ENCODE measurements at regions not wholly inside any gene's neighbourhood (a gene's known extent, or its start where the extent isn't known, plus 50 kb on each side); places are given as distances from the start of the nearest gene placed in this dataset.

DNA sequence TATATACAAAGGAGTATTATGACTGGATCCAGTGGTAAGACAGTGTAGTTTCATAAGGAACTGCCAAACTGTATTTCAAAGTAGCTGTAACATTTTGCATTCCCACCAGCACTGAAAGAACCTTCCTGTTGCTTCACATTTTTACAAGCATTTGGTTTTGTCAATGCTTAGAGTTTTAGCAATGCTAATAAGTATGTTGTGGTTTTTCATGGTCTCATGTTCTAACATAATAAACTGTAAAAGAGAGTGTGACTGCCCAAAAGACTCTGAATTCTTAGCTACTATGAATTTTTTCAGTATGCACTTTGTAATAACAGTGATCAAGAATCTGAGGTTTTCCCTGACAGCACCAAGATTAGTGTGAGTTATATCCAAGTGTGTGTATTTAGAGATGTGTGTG lies 604.2 kb downstream of the XIRP2 start:
- no peak for DNase-seq

DNA sequence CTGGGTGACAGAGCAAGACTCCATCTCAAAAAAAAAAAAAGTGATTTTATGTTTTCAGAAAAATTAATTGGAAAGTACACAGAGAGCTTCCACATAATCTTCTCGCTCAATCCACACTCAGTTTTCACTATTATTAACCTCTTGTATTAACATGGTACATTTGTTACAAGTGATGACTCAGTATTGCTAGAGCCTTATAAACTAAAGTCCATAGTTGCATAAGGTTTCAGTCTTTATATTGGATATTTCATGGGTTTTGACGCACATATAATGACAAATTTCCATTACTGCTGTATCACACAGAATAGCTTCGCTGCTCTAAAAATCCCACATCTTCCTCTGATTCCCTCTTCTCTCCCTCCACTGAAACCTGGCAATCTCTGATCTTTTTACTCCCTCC lies 603.5 kb downstream of the XIRP2 start:
- DNase-seq = no peak

DNA sequence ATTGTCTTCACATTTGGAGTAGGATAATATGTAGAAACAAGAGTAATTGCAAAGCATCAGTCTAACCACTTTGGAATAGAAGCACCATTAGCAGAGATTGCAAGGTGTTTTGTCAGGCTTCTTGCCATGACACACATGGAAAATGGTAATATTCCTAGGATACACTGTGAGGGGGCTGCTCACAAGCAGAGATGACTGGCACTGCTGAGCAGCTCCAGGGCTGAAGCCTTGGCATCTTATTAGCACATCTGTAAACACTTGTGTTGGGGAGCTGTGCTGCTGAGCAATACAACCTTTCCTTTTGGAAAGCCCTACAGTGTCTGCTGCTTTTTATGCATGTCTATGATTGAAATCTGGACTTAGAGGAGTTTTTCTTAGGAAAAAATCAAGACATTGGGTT lies 602.2 kb downstream of the XIRP2 start:
- no peak for DNase-seq

DNA sequence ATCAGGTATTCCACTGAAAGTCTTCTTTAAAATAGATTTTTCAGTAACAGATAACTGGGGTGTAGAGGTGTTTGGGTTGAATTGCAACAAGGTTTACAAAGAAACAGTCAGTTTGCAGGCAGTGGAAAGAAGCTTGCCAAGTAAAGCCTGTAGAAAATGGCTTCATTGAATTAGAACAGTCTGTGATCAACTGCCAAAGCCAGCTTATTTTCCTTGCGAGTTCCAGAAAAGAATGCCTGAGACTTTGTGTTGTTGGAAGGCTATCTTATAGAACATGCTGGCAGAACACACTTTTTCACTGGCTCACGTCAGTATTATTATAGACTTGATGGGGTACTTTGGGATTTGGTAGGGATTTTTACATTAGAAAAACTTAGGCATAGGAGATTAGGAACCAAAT lies 601.0 kb downstream of the XIRP2 start:
- DNase-seq = no peak

DNA sequence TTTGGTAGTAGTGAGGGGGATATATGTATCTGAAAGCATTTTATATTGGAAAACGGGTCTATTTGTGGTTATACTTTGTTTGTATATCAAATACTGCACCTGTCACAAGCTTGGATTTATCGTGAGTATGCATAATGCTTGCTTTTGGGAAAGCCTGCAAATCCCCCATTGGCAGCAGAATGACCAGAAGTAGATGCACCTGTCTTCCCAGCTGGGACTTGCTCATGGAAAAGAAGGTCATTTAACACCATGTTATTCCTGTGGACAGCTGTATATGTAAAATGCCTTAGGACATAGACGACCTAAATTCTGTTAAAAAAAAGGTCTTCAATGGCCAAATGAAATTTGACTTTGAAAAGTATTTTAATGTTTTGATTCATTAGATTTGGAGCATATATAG lies 599.4 kb downstream of the XIRP2 start:
- no peak for DNase-seq

DNA sequence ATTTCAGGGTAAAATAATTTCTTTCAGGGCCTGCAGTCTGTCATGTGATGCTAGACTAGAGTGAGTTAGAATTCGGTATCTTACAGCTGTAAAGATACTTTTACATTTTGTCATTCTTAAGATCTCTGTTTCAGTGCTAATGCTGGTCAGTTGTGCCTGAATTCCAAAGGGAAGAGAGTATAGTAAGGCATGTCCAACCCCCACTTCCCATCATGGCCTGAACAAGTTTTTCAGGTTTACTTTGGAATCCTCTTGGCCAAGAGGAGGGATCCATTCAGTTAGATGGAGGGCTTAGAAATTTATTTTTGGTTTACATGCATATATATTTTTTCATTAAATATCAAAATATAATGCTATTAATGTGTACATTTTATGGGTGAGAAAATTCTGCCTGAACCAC lies 596.6 kb downstream of the XIRP2 start:
- no peak for DNase-seq

DNA sequence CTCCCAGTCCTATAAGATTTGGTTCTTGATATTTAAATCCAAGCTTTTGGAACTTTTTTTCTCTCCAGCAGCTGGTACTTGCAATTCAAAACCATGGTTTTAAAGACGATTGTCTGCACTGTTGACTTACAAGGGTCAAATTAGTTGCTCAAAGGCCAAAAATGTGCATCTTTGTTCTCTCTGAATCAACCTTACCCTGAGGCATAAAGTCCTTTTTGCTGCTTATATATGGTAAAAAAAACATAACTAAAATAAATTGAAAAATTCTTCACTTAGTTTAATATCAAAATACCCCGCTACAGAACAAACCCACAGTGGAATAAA lies 592.7 kb downstream of the XIRP2 start:
- DNase-seq = no peak

DNA sequence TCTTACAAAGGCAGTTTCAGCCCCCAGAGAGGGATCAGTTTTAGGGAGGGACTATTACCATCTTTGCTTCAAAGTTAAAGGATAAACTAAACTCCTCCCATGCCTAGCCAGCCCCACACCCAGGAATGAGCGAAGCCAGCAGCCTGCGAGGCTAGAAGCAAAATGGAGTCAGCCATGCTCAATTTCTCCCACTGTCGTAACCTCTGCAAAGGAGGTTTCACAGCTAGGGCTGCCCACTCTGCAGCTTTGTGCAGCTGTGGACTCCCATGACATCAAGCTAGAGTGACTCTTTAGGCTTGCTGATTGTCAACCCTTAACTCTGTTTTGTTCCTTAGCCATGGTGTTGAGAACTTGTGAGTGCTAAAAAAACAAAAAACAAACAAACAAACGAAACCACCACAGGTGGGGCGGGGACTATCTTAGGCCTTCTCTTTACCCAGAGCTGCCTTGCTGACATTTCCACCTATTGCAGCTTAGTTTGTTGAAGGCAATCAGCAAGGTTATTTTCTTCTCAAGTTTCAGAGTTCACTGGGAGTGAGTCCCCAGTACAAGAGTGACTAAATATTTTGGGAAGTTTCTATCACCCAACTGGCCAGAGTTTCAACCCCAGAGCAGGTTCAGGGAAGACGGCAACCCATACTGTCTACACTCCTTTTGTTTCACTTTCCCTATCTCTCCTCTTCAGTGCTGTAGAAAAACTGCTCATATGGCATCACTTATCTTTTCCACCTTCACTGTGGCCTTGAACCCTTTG lies 592.1 kb downstream of the XIRP2 start:
- no peak for DNase-seq

DNA sequence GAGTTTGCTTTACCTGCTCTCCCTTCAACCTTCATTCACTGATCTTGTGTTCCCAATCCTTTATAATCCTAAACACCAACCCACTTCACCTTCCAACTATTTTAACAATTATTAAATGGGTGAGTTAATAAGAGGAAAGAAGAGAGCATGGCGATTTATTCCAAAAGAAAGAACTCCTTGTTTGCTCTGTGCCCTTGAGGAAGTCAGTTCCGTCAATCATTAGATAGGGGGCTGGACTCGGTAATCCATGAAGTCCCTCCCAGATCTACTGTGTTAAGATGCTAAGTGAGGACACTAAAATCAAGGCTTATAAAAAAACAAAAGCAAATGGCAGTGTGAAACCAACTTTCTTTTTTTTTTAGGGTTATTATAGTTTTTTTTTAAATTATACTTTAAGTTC lies 589.9 kb downstream of the XIRP2 start:
- DNase-seq = no peak

DNA sequence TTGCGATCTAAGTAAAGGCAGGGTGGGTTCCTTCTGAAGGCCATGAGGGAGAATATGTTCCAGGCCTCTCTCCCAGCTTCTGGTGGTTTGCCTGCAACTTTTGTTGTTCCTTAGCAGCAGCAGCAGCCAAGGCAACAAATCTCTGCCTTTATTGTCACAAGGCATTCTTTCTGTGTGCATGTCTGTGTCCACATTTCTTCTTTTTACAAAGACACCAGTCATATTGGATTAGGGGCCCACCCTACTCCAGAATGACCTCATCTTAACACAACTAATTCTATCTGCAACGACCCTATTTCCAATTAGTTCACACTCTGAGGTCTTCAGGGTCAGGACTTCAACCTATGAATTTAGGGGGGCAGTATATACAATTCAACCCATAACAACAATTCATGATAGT lies 587.5 kb downstream of the XIRP2 start:
- DNase-seq = no peak

DNA sequence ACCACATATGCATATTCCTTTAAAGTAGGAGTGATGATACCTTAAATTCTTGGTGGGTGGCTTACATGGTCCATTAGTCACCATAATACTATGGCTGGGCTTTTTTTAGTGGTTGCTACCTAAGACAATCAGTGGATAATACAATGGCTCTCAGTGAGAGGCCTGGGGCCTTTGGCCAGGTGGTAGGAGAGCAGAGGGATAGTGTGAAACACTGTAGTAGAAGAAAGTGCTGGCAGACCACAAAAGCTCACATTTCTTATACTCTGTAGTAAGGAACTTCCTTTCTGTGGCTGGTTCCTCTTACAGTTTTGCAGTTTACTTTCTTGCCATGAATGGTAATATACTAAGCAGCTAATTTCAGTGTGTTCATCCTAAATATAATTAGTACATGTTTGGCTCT lies 583.5 kb downstream of the XIRP2 start:
- DNase-seq = no peak

DNA sequence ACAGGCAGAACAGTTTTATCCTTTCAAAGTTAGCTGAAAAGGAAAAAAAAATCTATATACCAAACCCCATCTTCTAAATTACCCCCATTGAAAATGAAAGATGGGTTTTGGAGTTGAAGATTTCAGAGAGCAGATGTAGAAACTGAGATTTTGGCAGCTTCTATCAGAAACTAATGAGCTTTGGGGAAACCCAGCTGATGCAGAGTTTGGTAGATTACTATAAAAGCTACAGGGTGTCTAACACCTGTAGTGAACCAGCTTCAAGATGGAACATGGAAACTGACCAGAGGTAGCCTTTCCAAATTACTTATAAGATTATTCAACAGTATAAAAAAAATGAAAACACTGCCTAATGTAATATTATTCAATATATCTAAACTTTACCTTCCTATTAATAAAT lies 583.1 kb downstream of the XIRP2 start:
- DNase-seq = no peak

DNA sequence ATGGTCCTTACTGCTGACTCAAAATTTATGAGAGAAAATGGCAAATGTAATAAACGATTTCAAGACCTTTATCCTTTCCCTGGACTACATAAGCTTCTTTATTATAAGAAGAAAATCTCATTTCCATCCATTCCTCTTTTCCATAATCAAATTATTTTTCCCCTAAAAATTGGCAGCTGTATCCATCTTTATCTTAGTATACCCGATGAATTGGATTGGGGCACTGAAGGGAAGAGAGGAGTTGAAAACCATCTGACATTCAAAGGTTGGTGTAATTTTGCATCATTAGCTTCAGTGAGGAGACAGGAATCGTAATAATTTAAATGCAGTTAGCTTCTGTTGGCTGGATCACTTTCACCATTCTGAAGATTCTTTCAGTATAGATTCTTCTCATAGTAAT lies 574.1 kb downstream of the XIRP2 start:
- DNase-seq = no peak

DNA sequence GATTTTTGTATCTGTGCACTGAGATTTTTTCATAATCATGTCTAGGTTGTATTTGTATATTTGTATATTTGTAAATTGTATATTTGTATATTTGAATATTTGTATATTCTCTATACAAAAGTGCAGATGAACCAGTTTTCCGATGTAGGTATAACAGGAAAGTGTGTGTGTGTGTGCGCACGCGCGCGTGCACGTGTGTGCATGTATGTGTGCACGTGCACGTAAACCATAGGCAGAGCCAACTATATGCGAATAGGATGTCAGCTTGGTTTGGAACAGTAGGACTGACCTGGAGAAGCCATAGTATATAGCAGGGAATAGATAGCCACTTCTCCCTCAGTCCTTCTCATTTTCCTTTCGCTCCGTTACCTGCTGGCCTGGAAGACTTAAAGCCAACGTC lies 565.8 kb downstream of the XIRP2 start:
- no peak for DNase-seq

DNA sequence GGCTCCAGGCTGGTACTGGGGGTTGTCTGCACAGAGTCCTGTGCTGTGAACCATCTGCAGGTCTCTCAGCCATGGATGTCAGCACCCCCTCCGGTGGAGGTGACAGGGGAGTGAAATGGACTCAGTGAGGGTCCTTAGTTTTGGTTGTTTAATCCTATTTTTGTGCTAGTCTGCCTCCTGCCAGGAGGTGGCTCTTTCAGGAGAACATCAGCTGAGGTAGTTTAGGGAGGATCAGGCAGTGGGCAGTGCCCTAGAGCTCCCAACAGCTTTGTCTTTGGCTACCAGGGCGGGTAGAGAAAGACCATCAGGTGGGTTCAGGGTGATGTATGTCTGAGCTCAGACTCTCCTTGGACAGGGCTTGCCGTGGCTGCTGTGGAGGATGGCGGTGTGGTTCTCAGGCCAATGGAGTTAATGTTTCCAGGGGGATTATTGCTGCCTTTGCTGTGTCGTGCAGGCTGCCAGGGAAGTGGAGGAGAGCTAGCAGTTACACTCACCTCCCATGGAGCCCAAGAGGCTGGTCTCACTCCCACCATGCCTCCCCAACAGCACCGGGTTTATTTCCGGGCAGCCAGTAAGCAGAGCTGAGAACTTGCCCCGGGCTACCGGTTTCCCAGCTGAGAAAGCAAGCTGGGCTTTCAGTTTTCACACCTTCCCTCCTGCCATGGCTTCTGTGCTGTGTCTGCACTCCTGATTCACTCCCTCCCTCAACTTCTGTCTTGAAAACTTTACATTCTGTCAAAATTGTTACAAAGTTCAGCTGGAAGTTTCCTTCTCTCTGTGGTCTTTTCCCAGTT lies 563.4 kb downstream of the XIRP2 start:
- no peak for DNase-seq

DNA sequence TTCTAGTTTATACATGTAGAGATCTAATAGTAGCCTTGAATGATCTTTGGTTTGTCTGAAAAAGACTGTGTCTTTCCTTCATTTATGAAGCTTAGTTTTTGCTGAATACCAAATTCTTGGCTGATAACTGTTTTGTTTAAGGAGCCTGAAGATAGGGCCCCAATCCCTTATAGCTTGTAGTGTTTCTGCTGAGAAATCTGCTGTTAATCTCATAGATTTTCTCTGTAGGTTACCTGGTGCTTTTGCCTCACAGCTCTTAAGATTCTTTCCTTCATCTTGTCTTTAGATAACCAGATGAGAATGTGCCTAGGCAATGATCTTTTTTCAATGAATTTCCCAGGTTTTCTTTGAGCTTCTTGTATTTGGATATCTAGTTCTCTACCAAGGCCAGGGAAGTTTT lies 562.1 kb downstream of the XIRP2 start:
- no peak for DNase-seq

DNA sequence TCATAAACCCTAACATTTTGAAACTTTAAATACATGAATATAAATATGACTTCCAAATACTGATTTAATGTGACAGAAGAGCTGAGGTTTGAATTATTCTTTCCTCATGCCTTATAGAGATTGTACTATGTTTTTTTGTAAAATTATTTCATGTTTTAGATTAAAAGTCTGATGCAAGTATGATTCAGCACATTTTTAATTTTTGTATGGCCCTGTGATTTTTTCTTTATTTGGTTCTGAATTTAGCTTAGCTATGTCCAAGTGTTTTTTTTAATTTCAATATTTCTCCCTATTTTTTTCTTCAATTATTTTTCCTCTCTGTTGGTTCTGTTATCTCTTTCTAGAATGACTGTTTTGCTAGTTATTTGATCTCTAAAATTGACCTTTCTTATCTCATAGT lies 552.1 kb downstream of the XIRP2 start:
- DNase-seq = no peak

DNA sequence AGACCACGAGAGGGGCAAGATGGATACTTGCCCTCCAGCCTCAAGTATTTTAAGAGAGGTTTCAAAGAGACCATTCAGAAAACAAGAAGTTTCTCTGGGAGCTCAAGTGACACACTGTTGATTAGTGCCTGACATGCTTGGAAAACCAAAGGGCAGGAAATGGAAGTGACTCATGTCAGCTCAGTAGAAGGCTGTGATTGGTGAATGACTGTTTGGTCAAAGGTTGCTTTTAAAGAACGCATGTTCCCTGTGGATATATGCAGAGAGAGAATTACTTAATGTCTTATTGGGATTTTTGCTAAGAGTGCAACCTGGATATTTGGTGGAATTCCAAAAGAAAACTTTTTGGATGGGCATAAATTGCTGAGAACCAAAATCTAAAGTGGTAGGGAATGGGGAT lies 549.9 kb downstream of the XIRP2 start:
- peak; percentile 76 for DNase-seq

DNA sequence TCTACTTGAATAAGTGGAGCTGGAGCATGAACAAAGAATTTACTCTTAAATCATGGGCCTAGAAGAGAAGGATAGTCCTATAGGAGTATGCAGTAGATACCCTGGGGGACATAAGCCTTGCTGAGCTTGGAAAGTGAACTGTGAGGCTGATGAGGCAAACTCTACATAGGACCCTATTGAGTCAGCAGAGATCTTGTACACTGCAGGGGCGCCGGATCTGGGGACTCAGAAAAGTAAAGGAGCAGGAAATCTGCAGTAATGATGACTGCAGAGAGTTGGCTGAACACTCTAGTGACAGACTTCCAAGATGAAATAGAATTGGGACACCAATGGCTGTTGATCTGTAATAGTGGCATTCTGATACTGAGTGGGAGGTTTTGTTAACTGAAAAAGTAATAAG lies 543.7 kb downstream of the XIRP2 start:
- DNase-seq = no peak

DNA sequence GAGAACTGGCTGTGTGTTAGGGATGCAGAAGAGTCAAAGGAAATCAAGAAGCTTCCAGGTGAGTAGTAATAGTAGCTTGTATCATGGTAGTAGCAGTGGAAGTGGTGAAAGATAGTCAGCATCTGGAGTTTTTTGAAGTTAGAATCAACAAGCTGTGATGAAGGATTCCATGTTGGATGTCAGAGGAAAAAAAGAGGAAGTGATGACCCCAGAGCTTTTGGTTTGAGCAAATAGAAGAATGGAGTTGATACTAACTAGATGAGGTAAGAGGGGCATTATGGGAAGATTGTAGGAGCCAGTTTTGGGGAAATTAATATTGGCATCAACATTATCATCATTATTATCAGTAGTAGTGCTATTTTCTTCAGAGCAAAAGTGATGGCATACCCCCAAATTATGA lies 542.2 kb downstream of the XIRP2 start:
- DNase-seq = no peak

DNA sequence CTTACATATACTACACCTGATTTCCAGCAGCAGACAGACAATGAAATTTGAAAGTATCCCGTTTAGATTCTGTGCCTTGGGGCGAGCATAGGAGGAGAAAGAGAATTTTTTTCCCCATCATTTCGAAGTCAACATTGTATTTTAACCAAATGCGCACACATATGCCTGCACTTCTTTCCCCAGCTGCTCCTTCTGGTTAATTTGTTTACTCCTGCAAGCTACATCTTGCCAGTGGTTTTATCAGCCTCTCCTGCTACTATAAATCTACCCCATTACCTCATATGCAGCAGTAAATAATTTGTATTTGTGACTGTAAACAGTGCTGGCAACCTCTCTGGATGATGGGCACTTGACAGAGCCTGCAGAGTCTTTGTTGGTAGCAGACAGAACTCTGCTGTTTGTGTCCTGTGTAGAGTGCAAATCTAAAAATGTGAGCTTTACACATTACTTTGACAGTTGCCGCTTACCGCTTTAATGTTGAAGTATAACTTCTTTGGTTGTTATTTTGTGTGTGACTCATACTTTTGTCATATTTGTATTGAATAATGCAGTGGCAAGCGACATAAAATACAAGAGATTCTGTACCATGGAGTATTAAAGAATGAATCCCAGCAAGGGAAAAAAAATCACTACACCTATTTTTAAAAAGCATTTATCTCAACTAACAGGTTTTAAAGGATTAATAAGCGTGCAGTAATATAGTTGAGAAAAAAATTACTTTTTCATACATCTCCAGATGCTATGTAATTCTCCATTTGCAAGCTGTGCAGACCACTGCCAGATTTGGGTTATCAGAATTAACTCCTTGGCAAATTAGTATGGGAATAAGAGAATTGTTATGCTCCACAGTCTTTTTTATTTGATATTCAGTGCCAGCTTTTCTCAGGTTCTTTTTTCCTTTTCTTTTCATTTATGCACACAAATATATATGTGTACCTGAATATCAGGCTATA lies 536.8 kb downstream of the XIRP2 start:
- no peak for DNase-seq

DNA sequence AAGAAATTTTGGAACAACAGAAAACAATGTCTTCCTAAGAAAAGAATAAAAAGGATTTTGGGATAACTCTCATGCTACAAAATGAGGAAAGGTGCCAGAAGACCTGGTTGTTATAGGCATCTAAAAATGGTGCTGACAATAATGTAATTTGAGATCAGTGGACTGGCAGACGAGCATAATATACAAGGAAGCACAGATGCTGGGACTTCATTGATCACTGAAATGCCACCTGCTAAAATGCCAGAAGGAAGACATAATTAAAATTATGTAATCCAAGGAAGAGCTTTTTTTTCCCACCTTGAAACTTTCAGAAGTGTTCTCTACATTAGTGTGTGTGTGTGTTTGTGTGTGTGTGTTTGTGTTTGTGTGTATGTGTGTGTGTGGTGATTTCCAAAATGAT lies 535.9 kb downstream of the XIRP2 start:
- no peak for DNase-seq

DNA sequence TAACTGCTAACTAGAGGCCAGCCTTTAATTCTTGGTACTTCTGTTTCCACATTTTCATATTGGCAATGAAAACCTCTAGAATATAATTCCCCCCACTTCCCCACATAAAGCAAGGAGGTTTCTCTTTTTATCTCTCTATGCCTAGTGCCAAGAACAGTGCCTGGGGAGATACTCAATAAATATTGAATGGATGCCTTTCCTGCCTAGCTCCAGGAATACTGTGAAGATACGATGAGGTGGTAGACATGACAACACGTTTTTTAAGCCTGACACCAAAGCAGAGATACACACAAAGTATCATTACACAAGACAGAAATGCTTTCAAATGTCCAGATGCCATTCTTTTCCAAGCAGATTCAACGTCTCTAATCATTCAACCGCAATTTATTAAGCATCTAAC lies 535.5 kb downstream of the XIRP2 start:
- DNase-seq = no peak

DNA sequence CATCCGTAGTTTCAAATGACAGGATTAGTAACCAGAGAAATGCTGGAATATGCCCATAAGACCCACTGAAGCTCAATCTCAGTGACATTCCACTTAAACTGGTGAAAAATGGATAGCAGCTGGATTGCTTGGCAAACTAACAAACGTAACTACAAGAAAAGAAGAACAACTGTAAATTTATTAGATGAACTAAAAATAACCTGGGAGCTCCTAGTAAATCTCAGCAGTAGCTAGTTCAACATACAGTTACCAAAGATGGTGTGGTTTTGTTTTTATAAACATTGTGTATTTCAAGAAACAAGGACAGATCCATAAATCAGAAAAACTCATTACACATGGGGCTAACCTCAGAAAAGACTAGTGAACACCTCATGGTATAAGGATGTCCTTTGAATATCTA lies 531.9 kb downstream of the XIRP2 start:
- no peak for DNase-seq

All from kidney glomerular epithelial cell (primary cell).